ENCODE measurements at regions not wholly inside any gene's neighbourhood (a gene's known extent, or its start where the extent isn't known, plus 50 kb on each side); places are given as distances from the start of the nearest gene placed in this dataset.

DNA sequence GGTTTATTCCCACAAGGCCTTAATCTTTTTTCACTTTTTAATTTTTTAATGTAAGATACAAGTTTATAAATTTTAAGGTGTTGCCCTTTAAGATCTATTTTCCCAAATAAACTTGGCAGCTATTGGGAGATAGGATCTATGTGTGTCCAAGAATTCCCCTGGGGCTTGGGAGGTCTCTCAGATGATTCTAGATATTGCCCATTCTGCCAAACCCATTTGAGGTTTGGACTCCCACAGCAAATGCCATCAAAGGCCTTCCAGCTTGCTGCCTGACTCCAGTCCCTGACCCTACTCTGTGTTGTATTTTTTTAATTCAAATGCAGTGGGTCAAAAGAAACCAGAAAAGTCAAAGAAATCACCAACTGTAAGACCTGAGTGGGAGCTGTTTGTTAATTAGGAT is 120.0 kb upstream of the CHRDL1 start:
- TF ChIP-seq POLR2A (IDR thresholded peaks at IDR 0.05) (no peak), POLR2AphosphoS5 (IDR thresholded peaks at IDR 0.05) (no peak)
